BJ (cell line): ENCODE measurements at regions not wholly inside any gene's neighbourhood (a gene's known extent, or its start where the extent isn't known, plus 50 kb on each side); places are given as distances from the start of the nearest gene placed in this dataset.
"Not testable (repeated sequence)": the region's sequence is repeated elsewhere in the genome, so short reads cannot be mapped to it uniquely, and the experiment has no call there.

Experiments used
- CTCF ChIA-PET: fragments of 350-600 bp; formaldehyde crosslinking; extraction: SDS; loops from one replicate; lab custom pipeline; 2021; ENCODE audit warnings: antibody characterized with exemption, inconsistent platforms; lab: Yijun Ruan, JAX
- POLR2A ChIA-PET: fragments of 300-600 bp; sonication (Branson Sonifier 250); formaldehyde crosslinking; extraction: SDS; loops from one replicate; lab custom pipeline; 2021; ENCODE audit warnings: antibody characterized with exemption; lab: Charles Lee
- DNase-seq: peaks from one replicate; pipeline ENCODE4 v3.0.0-alpha.2; 2011; ENCODE audit warnings: low read depth
- H3K27me3 ChIP-seq: 2 replicates; pipeline ENCODE4 v1.6.0; 2011; ENCODE audit warnings: low read length; ENCODE audit not compliant: control insufficient read depth, insufficient read depth
- H3K36me3 ChIP-seq: 2 replicates; pipeline ENCODE4 v1.5.1; 2011; ENCODE audit warnings: low read length; ENCODE audit not compliant: control insufficient read depth, insufficient read depth
- H3K4me3 ChIP-seq: 2 replicates; pipeline ENCODE4 v1.5.1; 2011; ENCODE audit warnings: low read depth, mild to moderate bottlenecking, control low read depth, low read length
- CTCF ChIP-seq: IDR thresholded peaks from 2 replicates; pipeline ENCODE4 v1.5.1; 2011; ENCODE audit warnings: low read depth, mild to moderate bottlenecking, control low read depth, inconsistent platforms, low read length, moderate library complexity; ENCODE audit not compliant: insufficient read depth

GRCh38 chr9:75269197-75269596 is 180.9 kb downstream of the OSTF1 start:
- DNase-seq = no peak
- ChIA-PET CTCF (no interaction called here), POLR2A (no interaction called here)
- Histone ChIP-seq H3K27me3 (no peaks in the 10 kb centered on the region), H3K36me3 (no peaks in the 10 kb centered on the region), H3K4me3 (no peak overlapping the region)
- TF ChIP-seq CTCF = no peak

GRCh38 chr9:75273055-75273454 is 184.7 kb downstream of the OSTF1 start:
- DNase-seq, H3K4me3 ChIP-seq, H3K36me3 ChIP-seq, CTCF ChIA-PET, POLR2A ChIA-PET, H3K27me3 ChIP-seq: not testable (repeated sequence)

GRCh38 chr9:75274781-75275180 is 186.5 kb downstream of the OSTF1 start:
- no peak for DNase-seq
- H3K4me3 ChIP-seq = no peak overlapping the region
- H3K36me3 ChIP-seq = no peaks in the 10 kb centered on the region
- CTCF ChIA-PET = no interaction called here
- no peak for TF ChIP-seq CTCF
- POLR2A ChIA-PET = no interaction called here
- no peaks in the 10 kb centered on the region for H3K27me3 ChIP-seq

- ChIA-PET CTCF (no interaction called here), POLR2A (no interaction called here)
- Histone ChIP-seq H3K36me3 (no peaks in the 10 kb centered on the region), H3K27me3 (no peaks in the 10 kb centered on the region), H3K4me3 (no peak overlapping the region)
- no peak for TF ChIP-seq CTCF
- DNase-seq = no peak
Measured at GRCh38 chr9:75282047-75282446, 193.7 kb downstream of the OSTF1 start.

- H3K4me3 ChIP-seq = no peak overlapping the region
- no peaks in the 10 kb centered on the region for H3K36me3 ChIP-seq
- ChIA-PET CTCF (no interaction called here), POLR2A (no interaction called here)
- H3K27me3 ChIP-seq = no peaks in the 10 kb centered on the region
- no peak for DNase-seq
- TF ChIP-seq CTCF = no peak
Measured at GRCh38 chr9:75289332-75289731, 201.0 kb downstream of the OSTF1 start.

GRCh38 chr9:75299324-75299723 is 211.0 kb downstream of the OSTF1 start:
- no peak for TF ChIP-seq CTCF
- H3K4me3 ChIP-seq = no peak overlapping the region
- H3K36me3 ChIP-seq = no peaks in the 10 kb centered on the region
- POLR2A ChIA-PET = no interaction called here
- H3K27me3 ChIP-seq = no peaks in the 10 kb centered on the region
- DNase-seq = no peak
- CTCF ChIA-PET = no interaction called here
